ENCODE measurements at regions not wholly inside any gene's neighbourhood (a gene's known extent, or its start where the extent isn't known, plus 50 kb on each side); places are given as distances from the start of the nearest gene placed in this dataset.
"Not testable (repeated sequence)": the region's sequence is repeated elsewhere in the genome, so short reads cannot be mapped to it uniquely, and the experiment has no call there.

DNA sequence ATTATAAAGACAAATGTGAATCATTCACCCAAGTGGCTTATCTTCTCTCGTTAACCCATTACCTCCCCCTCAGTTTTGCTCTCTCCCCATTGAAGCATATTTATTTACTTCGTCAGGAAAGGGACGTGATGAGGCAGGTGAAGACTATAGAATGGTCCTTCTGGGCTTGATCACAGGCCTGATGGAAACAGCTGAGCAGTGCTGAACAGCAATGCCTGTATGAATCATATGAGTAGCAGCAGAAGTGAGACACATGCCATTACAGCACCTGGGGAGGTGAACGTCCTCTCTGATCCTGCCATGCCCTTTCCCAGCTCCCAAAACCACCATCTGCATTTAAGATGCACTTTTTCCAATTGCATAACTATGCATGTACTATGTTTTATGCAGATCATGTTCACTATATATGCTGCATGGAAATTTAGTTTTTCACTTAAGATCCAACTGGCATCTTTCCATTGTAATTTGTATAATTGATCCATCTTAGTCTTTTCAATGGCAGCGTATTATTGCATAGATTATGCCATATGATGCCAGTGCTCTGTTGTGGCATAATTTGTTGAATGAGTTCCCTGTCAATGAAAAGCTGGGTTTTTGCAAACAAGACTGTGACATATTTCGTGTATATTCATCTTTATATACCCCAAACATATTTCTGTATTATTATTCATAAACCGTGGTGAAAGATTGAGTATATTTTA lies 105.3 kb downstream of the CXCL12 start:
- Mint-ChIP-seq H3K4me1 (no peaks in the 10 kb centered on the region), H3K36me3 (ENCODE audit: low read depth) (no peaks in the 10 kb centered on the region)
- DNase-seq = no peak

DNA sequence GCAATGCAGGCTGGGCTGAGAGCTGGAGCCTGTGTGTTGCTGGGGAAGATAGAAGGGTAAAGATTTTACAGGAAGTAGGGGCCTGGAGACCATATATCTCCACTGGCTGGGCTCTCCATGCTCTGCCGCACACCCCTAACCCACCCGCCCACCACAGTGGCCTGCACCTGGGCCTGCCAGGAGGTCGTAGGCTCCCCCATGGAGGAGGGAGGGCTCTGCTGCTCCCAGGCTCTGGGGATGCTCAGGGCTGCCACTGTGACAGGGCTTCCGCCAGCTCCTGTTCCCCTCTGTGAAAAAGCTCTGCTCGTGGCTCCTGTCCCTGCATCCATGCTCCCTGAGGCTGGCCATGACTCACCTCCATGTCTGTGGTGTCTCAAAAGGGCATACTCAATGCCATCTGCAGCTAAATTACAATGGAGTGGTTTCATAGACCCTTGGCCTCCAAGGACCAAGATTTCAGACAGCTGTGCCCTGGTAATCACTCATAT lies 106.0 kb downstream of the CXCL12 start:
- ATAC-seq = no peak
- H3K27ac Mint-ChIP-seq = no peak overlapping the region
- no peak overlapping the region for H3K4me3 Mint-ChIP-seq
- H3K36me3 Mint-ChIP-seq (ENCODE audit: low read depth) = no peaks in the 10 kb centered on the region
- H3K9me3 ChIP-seq (ENCODE audit: control insufficient read depth, low read length, poor library complexity, severe bottlenecking) = no peaks in the 10 kb centered on the region
- no peak for DNase-seq
- H3K4me1 Mint-ChIP-seq = no peaks in the 10 kb centered on the region
- peaks cover 14% of the 10 kb centered on the region for H3K27me3 Mint-ChIP-seq

More for the DNA sequence above, 105.3 kb downstream of the CXCL12 start:
- no peak for ATAC-seq
- H3K27me3 Mint-ChIP-seq = peaks cover 18% of the 10 kb centered on the region
- H3K27ac Mint-ChIP-seq = no peak overlapping the region
- no peak overlapping the region for H3K4me3 Mint-ChIP-seq
- H3K9me3 ChIP-seq (ENCODE audit: control insufficient read depth, low read length, poor library complexity, severe bottlenecking) = no peaks in the 10 kb centered on the region

DNA sequence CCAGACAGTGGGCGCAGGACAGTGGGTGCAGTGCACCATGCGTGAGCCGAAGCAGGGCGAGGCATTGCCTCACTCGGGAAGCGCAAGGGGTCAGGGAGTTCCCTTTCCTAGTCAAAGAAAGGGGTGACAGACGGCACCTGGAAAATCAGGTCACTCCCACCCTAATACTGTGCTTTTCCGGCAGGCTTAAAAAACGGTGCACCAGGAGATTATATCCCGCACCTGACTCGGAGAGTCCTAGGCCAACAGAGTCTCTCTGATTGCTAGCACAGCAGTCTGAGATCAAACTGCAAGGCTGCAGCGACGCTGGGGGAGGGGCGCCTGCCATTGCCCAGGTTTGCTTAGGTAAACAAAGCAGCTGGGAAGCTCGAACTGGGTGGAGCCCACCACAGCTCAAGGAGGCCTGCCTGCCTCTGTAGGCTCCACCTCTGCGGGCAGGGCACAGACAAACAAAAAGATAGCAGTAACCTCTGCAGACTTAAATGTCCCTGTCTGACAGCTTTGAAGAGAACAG lies 116.4 kb downstream of the CXCL12 start:
- not testable (repeated sequence) for DNase-seq; ATAC-seq; H3K9me3 ChIP-seq (ENCODE audit: control insufficient read depth, low read length, poor library complexity, severe bottlenecking); H3K27me3 Mint-ChIP-seq; H3K4me3 Mint-ChIP-seq; H3K36me3 Mint-ChIP-seq (ENCODE audit: low read depth); H3K4me1 Mint-ChIP-seq; H3K27ac Mint-ChIP-seq

DNA sequence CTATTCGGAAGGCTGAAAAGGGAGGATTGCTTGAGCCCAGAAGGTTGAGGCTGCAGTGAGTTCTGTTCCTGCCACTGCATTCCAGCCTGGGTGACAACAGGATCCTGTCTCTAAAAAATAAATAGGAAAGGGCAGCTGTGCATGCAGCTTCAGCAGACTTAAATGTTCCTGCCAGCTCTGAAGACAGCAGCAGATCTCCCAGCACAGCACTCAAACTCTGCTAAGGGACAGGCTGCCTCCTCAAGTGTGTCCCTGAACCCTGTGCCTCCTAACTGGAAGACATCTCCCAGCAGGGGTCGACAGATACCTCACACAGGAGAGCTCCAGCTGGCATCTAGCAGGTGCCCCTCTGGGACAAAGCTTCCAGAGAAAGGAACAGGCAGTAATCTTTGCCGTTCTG lies 117.9 kb downstream of the CXCL12 start:
- no peak overlapping the region for H3K4me3 Mint-ChIP-seq

GRCh38 chr10:44264244-44264643 lies 120.7 kb downstream of the CXCL12 start:
- Mint-ChIP-seq H3K4me3 (no peak overlapping the region), H3K27ac (no peak overlapping the region), H3K4me1 (no peaks in the 10 kb centered on the region), H3K36me3 (ENCODE audit: low read depth) (peaks cover 2% of the 10 kb centered on the region), H3K27me3 (peaks cover 9% of the 10 kb centered on the region)
- H3K9me3 ChIP-seq (ENCODE audit: control insufficient read depth, low read length, poor library complexity, severe bottlenecking) = no peaks in the 10 kb centered on the region
- ATAC-seq (no peak), DNase-seq (no peak)

More for the DNA sequence above, 117.9 kb downstream of the CXCL12 start:
- Mint-ChIP-seq H3K36me3 (ENCODE audit: low read depth) (peaks cover 2% of the 10 kb centered on the region), H3K27me3 (peaks cover 9% of the 10 kb centered on the region), H3K4me1 (no peaks in the 10 kb centered on the region), H3K27ac (no peak overlapping the region)
- ATAC-seq (no peak), DNase-seq (no peak)
- no peaks in the 10 kb centered on the region for H3K9me3 ChIP-seq (ENCODE audit: control insufficient read depth, low read length, poor library complexity, severe bottlenecking)

- ATAC-seq (no peak), DNase-seq (no peak)
- Mint-ChIP-seq H3K4me1 (no peaks in the 10 kb centered on the region), H3K36me3 (ENCODE audit: low read depth) (peaks cover 2% of the 10 kb centered on the region), H3K27me3 (peaks cover 9% of the 10 kb centered on the region), H3K4me3 (no peak overlapping the region), H3K27ac (no peak overlapping the region)
- no peaks in the 10 kb centered on the region for H3K9me3 ChIP-seq (ENCODE audit: control insufficient read depth, low read length, poor library complexity, severe bottlenecking)
Measured at GRCh38 chr10:44263771-44264170, 121.1 kb downstream of the CXCL12 start.

- DNase-seq (no peak), ATAC-seq (no peak)
- Mint-ChIP-seq H3K36me3 (ENCODE audit: low read depth) (peaks cover 2% of the 10 kb centered on the region), H3K27me3 (peaks cover 9% of the 10 kb centered on the region), H3K4me3 (no peak overlapping the region), H3K4me1 (no peaks in the 10 kb centered on the region), H3K27ac (no peak overlapping the region)
- no peaks in the 10 kb centered on the region for H3K9me3 ChIP-seq (ENCODE audit: control insufficient read depth, low read length, poor library complexity, severe bottlenecking)
Measured at GRCh38 chr10:44262551-44263251, 122.2 kb downstream of the CXCL12 start.

- Mint-ChIP-seq H3K27ac (no peak overlapping the region), H3K4me3 (no peak overlapping the region), H3K27me3 (peaks cover 9% of the 10 kb centered on the region), H3K36me3 (ENCODE audit: low read depth) (peaks cover 2% of the 10 kb centered on the region), H3K4me1 (no peaks in the 10 kb centered on the region)
- no peak for ATAC-seq
- no peaks in the 10 kb centered on the region for H3K9me3 ChIP-seq (ENCODE audit: control insufficient read depth, low read length, poor library complexity, severe bottlenecking)
- no peak for DNase-seq
Measured at GRCh38 chr10:44261710-44262455, 123.0 kb downstream of the CXCL12 start.

GRCh38 chr10:44261296-44261695 lies 123.6 kb downstream of the CXCL12 start:
- Mint-ChIP-seq H3K4me1 (no peaks in the 10 kb centered on the region), H3K27me3 (peaks cover 5% of the 10 kb centered on the region)

GRCh38 chr10:44260286-44260928 lies 124.5 kb downstream of the CXCL12 start:
- H3K4me1 Mint-ChIP-seq = no peaks in the 10 kb centered on the region
- no peaks in the 10 kb centered on the region for H3K27me3 Mint-ChIP-seq
- no peak overlapping the region for H3K4me3 Mint-ChIP-seq
- peaks cover 2% of the 10 kb centered on the region for H3K36me3 Mint-ChIP-seq (ENCODE audit: low read depth)
- H3K27ac Mint-ChIP-seq = no peak overlapping the region
- no peaks in the 10 kb centered on the region for H3K9me3 ChIP-seq (ENCODE audit: control insufficient read depth, low read length, poor library complexity, severe bottlenecking)
- ATAC-seq (no peak), DNase-seq (no peak)

More at GRCh38 chr10:44261296-44261695, 123.6 kb downstream of the CXCL12 start:
- H3K9me3 ChIP-seq (ENCODE audit: control insufficient read depth, low read length, poor library complexity, severe bottlenecking) = no peaks in the 10 kb centered on the region
- no peak for ATAC-seq
- no peak for DNase-seq
- peaks cover 2% of the 10 kb centered on the region for H3K36me3 Mint-ChIP-seq (ENCODE audit: low read depth)
- no peak overlapping the region for H3K4me3 Mint-ChIP-seq
- H3K27ac Mint-ChIP-seq = no peak overlapping the region

GRCh38 chr10:44259090-44259874 lies 125.6 kb downstream of the CXCL12 start:
- H3K9me3 ChIP-seq (ENCODE audit: control insufficient read depth, low read length, poor library complexity, severe bottlenecking) = no peaks in the 10 kb centered on the region
- Mint-ChIP-seq H3K4me1 (no peaks in the 10 kb centered on the region), H3K4me3 (no peak overlapping the region), H3K27me3 (no peaks in the 10 kb centered on the region), H3K27ac (no peak overlapping the region), H3K36me3 (ENCODE audit: low read depth) (peaks cover under 1% of the 10 kb centered on the region)
- no peak for ATAC-seq
- DNase-seq = no peak

- H3K27me3 Mint-ChIP-seq = no peaks in the 10 kb centered on the region
- DNase-seq (no peak), ATAC-seq (no peak)
- H3K4me3 Mint-ChIP-seq = no peak overlapping the region
- H3K4me1 Mint-ChIP-seq = no peaks in the 10 kb centered on the region
- no peak overlapping the region for H3K27ac Mint-ChIP-seq
- H3K9me3 ChIP-seq (ENCODE audit: control insufficient read depth, low read length, poor library complexity, severe bottlenecking) = no peaks in the 10 kb centered on the region
- no peaks in the 10 kb centered on the region for H3K36me3 Mint-ChIP-seq (ENCODE audit: low read depth)
Measured at GRCh38 chr10:44258460-44259089, 126.3 kb downstream of the CXCL12 start.

Measured in T-helper 17 cell (primary cell).